ENCODE measurements at regions not wholly inside any gene's neighbourhood (a gene's known extent, or its start where the extent isn't known, plus 50 kb on each side); places are given as distances from the start of the nearest gene placed in this dataset.

- Histone ChIP-seq H3K4me3 (no peak overlapping the region), H3K27ac (no peak overlapping the region), H3K4me1 (no peaks in the 10 kb centered on the region), H3K27me3 (no peaks in the 10 kb centered on the region), H3K36me3 (replicated peaks in 1 of 2; ENCODE audit: insufficient read depth in 1 of 2, low read depth in 2 of 2) (no peaks in the 10 kb centered on the region), H3K9me3 (no peaks in the 10 kb centered on the region)
- WGBS, 2 donors, result 41 to 49% methylated on average over 14 to 24 of the region's 24 CpGs
- ATAC-seq (no peak), DNase-seq (no peak)
- TF ChIP-seq CTCF (IDR thresholded peaks at IDR 0.05) (no peak), POLR2A (IDR thresholded peaks at IDR 0.05) (no peak)
- intact Hi-C loops (cut with DNase I), result no loop called here
Observed at GRCh38 chr17:79427621-79428539, 183.0 kb downstream of the RBFOX3 start.

- DNase-seq, result no peak
- TF ChIP-seq POLR2A (IDR thresholded peaks at IDR 0.05), result no peak
- no peak for TF ChIP-seq CTCF (IDR thresholded peaks at IDR 0.05)
- WGBS, 2 donors, result 66 to 67% methylated on average over 14 of the region's 14 CpGs
Observed at GRCh38 chr17:79425686-79426085, 185.2 kb downstream of the RBFOX3 start.

GRCh38 chr17:79424471-79425185 is 186.2 kb downstream of the RBFOX3 start:
- no peak overlapping the region for H3K4me3 ChIP-seq
- no peaks in the 10 kb centered on the region for H3K9me3 ChIP-seq
- no peaks in the 10 kb centered on the region for H3K4me1 ChIP-seq
- no peaks in the 10 kb centered on the region for H3K27me3 ChIP-seq
- 32 to 60% methylated on average over 8 to 9 of the region's 9 CpGs for WGBS, 2 donors
- H3K36me3 ChIP-seq (replicated peaks in 1 of 2; ENCODE audit: insufficient read depth in 1 of 2, low read depth in 2 of 2), result no peaks in the 10 kb centered on the region
- intact Hi-C loops (cut with DNase I), result no loop called here
- DNase-seq (no peak), ATAC-seq (no peak)
- TF ChIP-seq POLR2A (IDR thresholded peaks at IDR 0.05) (no peak), CTCF (IDR thresholded peaks at IDR 0.05) (no peak)
- H3K27ac ChIP-seq, result no peak overlapping the region

More at GRCh38 chr17:79425686-79426085, 185.2 kb downstream of the RBFOX3 start:
- Histone ChIP-seq H3K4me1 (no peaks in the 10 kb centered on the region), H3K27me3 (no peaks in the 10 kb centered on the region), H3K27ac (no peak overlapping the region), H3K4me3 (no peak overlapping the region), H3K36me3 (replicated peaks in 1 of 2; ENCODE audit: insufficient read depth in 1 of 2, low read depth in 2 of 2) (no peaks in the 10 kb centered on the region), H3K9me3 (no peaks in the 10 kb centered on the region)
- ATAC-seq, result no peak
- intact Hi-C loops (cut with DNase I), result no loop called here

GRCh38 chr17:79423811-79424465 is 186.9 kb downstream of the RBFOX3 start:
- TF ChIP-seq POLR2A (IDR thresholded peaks at IDR 0.05) (no peak), CTCF (IDR thresholded peaks at IDR 0.05) (no peak)
- no peaks in the 10 kb centered on the region for H3K27me3 ChIP-seq
- WGBS, 2 donors, result 58 to 63% methylated on average over 7 to 18 of the region's 18 CpGs

More at GRCh38 chr17:79423811-79424465, 186.9 kb downstream of the RBFOX3 start:
- intact Hi-C loops (cut with DNase I), result no loop called here
- Histone ChIP-seq H3K27ac (no peak overlapping the region), H3K4me3 (no peak overlapping the region), H3K36me3 (replicated peaks in 1 of 2; ENCODE audit: insufficient read depth in 1 of 2, low read depth in 2 of 2) (no peaks in the 10 kb centered on the region), H3K9me3 (no peaks in the 10 kb centered on the region), H3K4me1 (no peaks in the 10 kb centered on the region)
- DNase-seq, result no peak
- no peak for ATAC-seq

Measured in body of pancreas (tissue), 4 donors.